ENCODE measurements at regions not wholly inside any gene's neighbourhood (a gene's known extent, or its start where the extent isn't known, plus 50 kb on each side); places are given as distances from the start of the nearest gene placed in this dataset.
"Not testable (repeated sequence)": the region's sequence is repeated elsewhere in the genome, so short reads cannot be mapped to it uniquely, and the experiment has no call there.

GRCh38 chr1:4215391-4215790 lies 315.3 kb upstream of the C1orf174 start:
- DNase-seq (ENCODE audit: low spot score): no peak

GRCh38 chr1:4216231-4216630 lies 316.2 kb upstream of the C1orf174 start:
- DNase-seq (ENCODE audit: low spot score): no peak

- no peak for DNase-seq (ENCODE audit: low spot score)
Measured at GRCh38 chr1:4218619-4219018, 318.5 kb upstream of the C1orf174 start.

- DNase-seq (ENCODE audit: low spot score): no peak
Measured at GRCh38 chr1:4219111-4219510, 319.0 kb upstream of the C1orf174 start.

- no peak for DNase-seq (ENCODE audit: low spot score)
Measured at GRCh38 chr1:4219826-4220225, 319.8 kb upstream of the C1orf174 start.

GRCh38 chr1:4220362-4220761 lies 320.3 kb upstream of the C1orf174 start:
- DNase-seq (ENCODE audit: low spot score): no peak

GRCh38 chr1:4221107-4221506 lies 321.0 kb upstream of the C1orf174 start:
- no peak for DNase-seq (ENCODE audit: low spot score)

- no peak for DNase-seq (ENCODE audit: low spot score)
Measured at GRCh38 chr1:4224684-4225467, 324.8 kb upstream of the C1orf174 start.

- DNase-seq (ENCODE audit: low spot score): no peak
Measured at GRCh38 chr1:4227986-4228385, 327.9 kb upstream of the C1orf174 start.

GRCh38 chr1:4253935-4254334 lies 353.9 kb upstream of the C1orf174 start:
- no peak for DNase-seq (ENCODE audit: low spot score)

GRCh38 chr1:4256351-4256750 lies 356.3 kb upstream of the C1orf174 start:
- no peak for DNase-seq (ENCODE audit: low spot score)

- DNase-seq (ENCODE audit: low spot score): not testable (repeated sequence)
Measured at GRCh38 chr1:4258146-4258777, 358.2 kb upstream of the C1orf174 start.

GRCh38 chr1:4261327-4261726 lies 361.3 kb upstream of the C1orf174 start:
- DNase-seq (ENCODE audit: low spot score): no peak

GRCh38 chr1:4262665-4263064 lies 362.6 kb upstream of the C1orf174 start:
- no peak for DNase-seq (ENCODE audit: low spot score)

GRCh38 chr1:4263699-4264098 lies 363.6 kb upstream of the C1orf174 start:
- no peak for DNase-seq (ENCODE audit: low spot score)

GRCh38 chr1:4265836-4266235 lies 365.8 kb upstream of the C1orf174 start:
- DNase-seq (ENCODE audit: low spot score): no peak

GRCh38 chr1:4267381-4268261 lies 367.5 kb upstream of the C1orf174 start:
- peak; percentile 16 for DNase-seq (ENCODE audit: low spot score)

- no peak for DNase-seq (ENCODE audit: low spot score)
Measured at GRCh38 chr1:4268262-4268888, 368.3 kb upstream of the C1orf174 start.

GRCh38 chr1:4268889-4269284 lies 368.8 kb upstream of the C1orf174 start:
- DNase-seq (ENCODE audit: low spot score): no peak

- no peak for DNase-seq (ENCODE audit: low spot score)
Measured at GRCh38 chr1:4269330-4269729, 369.3 kb upstream of the C1orf174 start.

GRCh38 chr1:4269952-4270570 lies 370.0 kb upstream of the C1orf174 start:
- DNase-seq (ENCODE audit: low spot score): no peak

Measured in mucosa of gallbladder (tissue), 1 donor.